ENCODE measurements at regions not wholly inside any gene's neighbourhood (a gene's known extent, or its start where the extent isn't known, plus 50 kb on each side); places are given as distances from the start of the nearest gene placed in this dataset.
"Not testable (repeated sequence)": the region's sequence is repeated elsewhere in the genome, so short reads cannot be mapped to it uniquely, and the experiment has no call there.

- DNase-seq (ENCODE audit: low spot score) = no peak
These were observed 225.0 kb downstream of the CYP26B1 start for GRCh38 chr2:71922499-71923142.

- DNase-seq (ENCODE audit: low spot score) = no peak
These were observed 225.6 kb downstream of the CYP26B1 start for GRCh38 chr2:71922091-71922490.

GRCh38 chr2:71920819-71921218 lies 226.8 kb downstream of the CYP26B1 start:
- DNase-seq (ENCODE audit: low spot score) = not testable (repeated sequence)

GRCh38 chr2:71919708-71920107 lies 228.0 kb downstream of the CYP26B1 start:
- DNase-seq (ENCODE audit: low spot score) = no peak

GRCh38 chr2:71910277-71910676 lies 237.4 kb downstream of the CYP26B1 start:
- DNase-seq (ENCODE audit: low spot score) = no peak

- DNase-seq (ENCODE audit: low spot score) = no peak
These were observed 238.9 kb downstream of the CYP26B1 start for GRCh38 chr2:71908798-71909197.

- DNase-seq (ENCODE audit: low spot score) = no peak
These were observed 240.2 kb downstream of the CYP26B1 start for GRCh38 chr2:71907503-71907902.

- DNase-seq (ENCODE audit: low spot score) = no peak
These were observed 241.2 kb downstream of the CYP26B1 start for GRCh38 chr2:71906357-71906973.

- DNase-seq (ENCODE audit: low spot score) = no peak
These were observed 242.5 kb downstream of the CYP26B1 start for GRCh38 chr2:71905205-71905604.

GRCh38 chr2:71903841-71904240 lies 243.8 kb downstream of the CYP26B1 start:
- DNase-seq (ENCODE audit: low spot score) = no peak

GRCh38 chr2:71901466-71901865 lies 246.2 kb downstream of the CYP26B1 start:
- DNase-seq (ENCODE audit: low spot score) = no peak

GRCh38 chr2:71898851-71899681 lies 248.6 kb downstream of the CYP26B1 start:
- no peak for DNase-seq (ENCODE audit: low spot score)

GRCh38 chr2:71898375-71898774 lies 249.3 kb downstream of the CYP26B1 start:
- no peak for DNase-seq (ENCODE audit: low spot score)

- no peak for DNase-seq (ENCODE audit: low spot score)
These were observed 249.8 kb downstream of the CYP26B1 start for GRCh38 chr2:71897836-71898235.

GRCh38 chr2:71897137-71897480 lies 250.6 kb downstream of the CYP26B1 start:
- DNase-seq (ENCODE audit: low spot score) = no peak

- no peak for DNase-seq (ENCODE audit: low spot score)
These were observed 251.1 kb downstream of the CYP26B1 start for GRCh38 chr2:71896385-71897136.

- no peak for DNase-seq (ENCODE audit: low spot score)
These were observed 252.1 kb downstream of the CYP26B1 start for GRCh38 chr2:71895320-71896161.

- DNase-seq (ENCODE audit: low spot score) = no peak
These were observed 253.4 kb downstream of the CYP26B1 start for GRCh38 chr2:71894261-71894660.

- DNase-seq (ENCODE audit: low spot score) = no peak
These were observed 254.0 kb downstream of the CYP26B1 start for GRCh38 chr2:71893646-71894045.

GRCh38 chr2:71892896-71893295 lies 254.8 kb downstream of the CYP26B1 start:
- DNase-seq (ENCODE audit: low spot score) = no peak

- no peak for DNase-seq (ENCODE audit: low spot score)
These were observed 255.3 kb downstream of the CYP26B1 start for GRCh38 chr2:71892423-71892730.
